GM19043 (cell line): ENCODE measurements at regions not wholly inside any gene's neighbourhood (a gene's known extent, or its start where the extent isn't known, plus 50 kb on each side); places are given as distances from the start of the nearest gene placed in this dataset.

ENCODE experiments used
- ATAC-seq: cut with Tn5 transposase; IDR thresholded peaks from one replicate; pipeline ENCODE4 v1.9.1; 2021; ENCODE audit warnings: low read depth; ENCODE audit not compliant: unreplicated experiment

- ATAC-seq = no peak
Observed at GRCh38 chr7:131111081-131111576, 216.5 kb upstream of the MKLN1 start.

DNA sequence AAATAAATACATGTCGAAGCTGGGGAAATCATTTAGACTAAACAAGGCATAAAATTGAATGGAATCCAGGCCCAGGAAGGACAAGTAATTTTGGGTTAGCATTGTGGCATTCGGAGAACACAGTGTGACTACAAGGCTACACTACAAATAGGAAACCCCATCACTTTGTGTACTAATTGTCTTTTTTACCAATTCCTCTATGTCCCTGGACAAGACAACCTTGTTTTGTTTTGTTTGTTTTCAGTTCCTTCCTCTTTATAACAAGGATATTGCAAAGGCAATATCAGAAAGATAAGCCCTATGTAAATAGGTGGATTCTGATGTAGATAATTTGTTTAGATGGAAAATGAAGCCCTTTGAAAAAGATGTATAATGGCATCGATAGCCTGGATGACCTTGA lies 215.9 kb upstream of the MKLN1 start:
- no peak for ATAC-seq

DNA sequence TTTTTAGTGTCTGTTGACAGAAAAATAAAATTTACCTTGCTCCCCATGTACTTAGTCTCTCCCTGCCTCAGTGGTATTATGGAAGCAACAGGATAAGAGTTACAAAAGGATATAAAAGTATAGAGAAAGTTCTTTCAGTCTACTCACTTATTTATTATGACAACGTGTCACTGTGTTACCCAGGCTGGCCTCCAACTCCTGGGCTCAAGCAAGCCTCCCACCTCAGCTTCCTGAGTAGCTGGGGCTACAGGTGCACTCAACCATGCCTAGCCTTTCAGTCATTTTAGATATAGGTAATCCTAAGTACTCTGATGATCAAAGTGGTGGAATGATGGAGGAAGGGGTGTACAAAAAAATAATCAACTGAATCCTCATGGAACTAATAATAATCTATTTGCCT lies 215.2 kb upstream of the MKLN1 start:
- no peak for ATAC-seq

- ATAC-seq = no peak
Observed at GRCh38 chr7:131115340-131115739, 212.3 kb upstream of the MKLN1 start.

DNA sequence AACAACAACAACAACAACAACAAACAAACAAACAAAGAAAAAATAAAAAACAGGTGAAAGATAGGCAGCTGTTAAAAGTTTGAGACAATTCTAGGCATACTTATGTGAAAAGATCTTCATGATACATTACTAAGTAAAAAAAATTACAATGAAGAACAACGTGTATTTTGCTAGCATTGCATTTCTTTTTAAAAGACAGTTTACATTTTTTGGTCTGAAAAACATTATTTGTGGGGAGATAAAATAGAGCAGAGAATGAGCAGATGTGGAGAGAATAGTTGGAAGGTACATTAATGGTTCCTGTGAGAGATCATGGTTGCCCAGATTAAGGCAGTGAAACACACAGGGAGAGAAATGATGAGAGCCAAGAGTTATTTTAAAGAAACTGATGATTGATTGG lies 210.2 kb upstream of the MKLN1 start:
- ATAC-seq = no peak

- no peak for ATAC-seq
Observed at GRCh38 chr7:131119381-131119780, 208.3 kb upstream of the MKLN1 start.

DNA sequence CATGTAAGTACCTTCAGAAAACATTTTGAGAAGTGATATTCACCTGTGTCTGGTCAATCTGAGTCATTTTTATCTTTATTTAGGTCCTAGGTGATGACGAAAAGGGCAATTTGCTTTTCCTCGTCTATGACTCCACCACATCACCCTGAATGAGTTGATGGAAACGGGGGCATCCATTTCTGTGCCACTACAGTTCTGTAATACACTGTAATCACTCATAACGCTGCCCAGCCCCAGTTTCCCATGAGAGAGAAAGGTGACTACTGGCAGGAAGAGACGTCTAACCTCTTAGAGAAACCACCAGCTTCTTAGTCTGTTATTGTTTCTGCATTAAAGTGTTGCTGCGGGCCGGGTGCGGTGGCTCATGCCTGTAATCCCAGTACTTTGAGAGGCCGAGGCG lies 205.3 kb upstream of the MKLN1 start:
- no peak for ATAC-seq

GRCh38 chr7:131124001-131124629 lies 203.6 kb upstream of the MKLN1 start:
- peak; percentile 88 for ATAC-seq

GRCh38 chr7:131124867-131125266 lies 202.8 kb upstream of the MKLN1 start:
- ATAC-seq = no peak

DNA sequence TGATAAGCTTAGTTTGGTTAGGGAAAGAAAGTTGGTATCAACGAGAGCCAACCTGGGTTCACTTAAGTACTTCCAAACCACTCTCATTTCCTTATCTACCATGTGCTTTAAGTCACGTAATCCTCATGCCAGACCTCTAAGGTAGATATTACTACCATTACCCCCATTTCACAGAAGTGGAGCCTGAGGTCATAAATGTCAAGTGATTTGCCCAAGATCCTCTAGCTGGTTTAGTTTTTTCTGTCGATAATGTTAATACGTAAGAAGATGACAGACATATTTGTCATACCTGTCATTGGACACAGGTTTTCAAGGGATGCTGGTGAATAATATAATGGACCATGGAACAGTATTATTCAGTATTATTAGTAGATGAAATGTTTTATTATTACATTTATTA lies 197.4 kb upstream of the MKLN1 start:
- no peak for ATAC-seq

GRCh38 chr7:131131012-131131745 lies 196.5 kb upstream of the MKLN1 start:
- ATAC-seq = no peak

GRCh38 chr7:131131746-131132431 lies 195.8 kb upstream of the MKLN1 start:
- no peak for ATAC-seq

- ATAC-seq = no peak
Observed at GRCh38 chr7:131139462-131139861, 188.2 kb upstream of the MKLN1 start.

- ATAC-seq = no peak
Observed at GRCh38 chr7:131141443-131141967, 186.2 kb upstream of the MKLN1 start.

DNA sequence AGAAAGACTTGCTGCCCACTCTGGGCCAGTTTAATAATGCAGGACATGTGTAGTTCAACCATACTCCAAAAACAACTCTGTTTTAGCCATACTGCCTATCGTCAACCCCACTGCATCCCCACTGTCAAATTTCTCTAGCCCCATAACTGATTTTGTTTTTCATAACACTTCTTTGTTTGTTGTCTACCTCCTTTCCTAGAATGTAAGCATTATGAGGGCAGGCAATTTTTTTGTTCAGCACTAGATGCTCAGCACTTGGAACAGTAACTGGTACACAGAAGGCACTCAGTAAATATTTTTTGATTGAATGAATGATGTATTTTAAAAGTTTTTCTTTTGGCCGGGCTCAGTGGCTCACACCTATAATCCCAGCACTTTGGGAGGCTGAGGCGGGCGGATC lies 183.8 kb upstream of the MKLN1 start:
- ATAC-seq = no peak

- no peak for ATAC-seq
Observed at GRCh38 chr7:131145026-131145425, 182.7 kb upstream of the MKLN1 start.

DNA sequence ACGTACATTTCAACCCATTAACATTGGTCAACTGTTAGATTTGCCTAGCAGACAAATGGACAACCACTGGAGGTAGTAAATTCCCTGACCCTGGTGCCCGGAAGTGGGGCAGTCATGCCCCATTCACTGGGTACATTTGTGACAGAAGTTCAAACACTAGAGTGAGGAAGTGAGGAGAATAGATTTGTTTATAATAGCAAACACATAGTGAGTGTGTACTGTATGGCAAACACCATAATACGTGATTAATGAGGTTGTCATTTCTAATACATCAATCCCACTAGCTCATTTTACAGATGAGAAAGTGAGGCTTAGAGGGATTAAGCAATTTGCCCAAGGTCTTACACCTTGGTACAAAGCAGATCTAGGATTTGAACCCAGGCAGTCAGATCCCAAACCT lies 181.9 kb upstream of the MKLN1 start:
- ATAC-seq = no peak

DNA sequence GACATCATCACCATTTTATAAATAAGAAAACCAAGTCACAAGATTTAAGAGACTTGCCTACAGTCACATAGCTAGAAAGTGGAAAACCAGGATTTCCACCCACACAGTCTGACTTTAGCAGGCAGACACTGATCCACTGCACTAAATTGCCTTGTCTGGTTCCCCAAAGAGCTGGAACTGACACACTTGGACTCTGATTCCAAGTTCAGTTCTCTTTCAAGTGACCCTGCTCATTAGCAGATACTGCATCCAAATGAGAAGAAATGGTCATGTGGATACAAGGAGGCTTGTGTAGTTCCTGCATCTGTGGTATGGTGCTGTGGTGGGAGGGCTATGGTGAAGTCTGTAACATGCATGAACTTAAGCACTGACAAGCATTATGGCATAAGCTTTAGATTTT lies 180.1 kb upstream of the MKLN1 start:
- ATAC-seq = no peak

GRCh38 chr7:131148258-131148657 lies 179.4 kb upstream of the MKLN1 start:
- ATAC-seq = no peak

DNA sequence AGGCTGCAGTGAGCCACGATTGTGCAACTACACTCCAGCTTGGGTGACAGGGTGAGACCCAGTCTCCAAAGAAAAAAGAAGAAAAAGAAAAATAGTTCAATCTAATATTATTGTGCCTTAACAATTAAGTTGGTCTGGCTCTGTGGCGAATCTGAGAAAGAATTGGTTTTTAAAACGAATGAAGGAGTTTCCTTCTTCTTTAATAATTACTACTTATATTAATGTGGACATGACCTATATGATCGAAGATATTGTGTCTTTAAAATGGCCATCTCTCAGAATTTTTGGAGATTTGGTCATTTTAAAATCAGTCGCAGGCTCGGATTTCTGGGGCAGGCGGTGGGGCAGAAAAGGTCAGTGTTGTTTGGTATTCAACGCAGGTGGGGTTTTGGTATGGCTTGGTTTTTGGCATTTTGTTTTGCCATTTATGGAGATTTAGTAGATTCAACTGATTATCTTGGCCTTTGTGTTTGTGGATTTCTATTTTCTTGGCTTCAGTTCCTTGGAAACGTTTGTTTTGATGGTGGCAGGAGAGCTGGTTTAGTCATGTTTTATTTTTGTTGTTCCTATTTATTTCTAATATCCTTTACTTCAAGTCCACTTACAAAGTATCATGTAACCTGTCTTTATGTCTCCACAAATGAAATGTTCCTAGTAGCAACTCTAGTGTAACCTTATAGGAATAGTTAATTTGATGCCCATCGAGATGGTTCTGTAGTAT lies 178.8 kb upstream of the MKLN1 start:
- ATAC-seq = no peak

DNA sequence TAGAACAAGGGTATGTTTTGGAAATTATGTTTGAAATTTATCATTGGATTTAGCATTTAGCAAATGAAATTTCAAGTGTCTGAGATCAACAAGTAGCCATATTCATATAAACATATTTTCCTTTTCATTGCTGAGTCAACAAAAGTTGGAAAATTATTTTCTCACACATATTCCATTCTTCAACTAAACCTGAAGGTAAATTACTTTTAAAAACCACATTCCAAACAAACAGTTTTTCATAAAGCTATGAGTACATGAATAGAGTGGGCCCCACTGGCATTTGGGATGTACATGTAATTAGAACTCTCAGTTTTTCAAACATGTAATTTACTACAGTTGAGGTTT lies 178.3 kb upstream of the MKLN1 start:
- ATAC-seq = no peak
